ENCODE measurements at regions not wholly inside any gene's neighbourhood (a gene's known extent, or its start where the extent isn't known, plus 50 kb on each side); places are given as distances from the start of the nearest gene placed in this dataset.
"Not testable (repeated sequence)": the region's sequence is repeated elsewhere in the genome, so short reads cannot be mapped to it uniquely, and the experiment has no call there.

- in situ Hi-C loops (cut with HindIII; ENCODE audit: low sequenced_read_pairs): no loop called here
- no peak for TF ChIP-seq CTCF (IDR thresholded peaks at IDR 0.05; ENCODE audit: low read depth, low read length, missing control alignments)
- no peak overlapping the region for H3K4me3 ChIP-seq (ENCODE audit: low read depth, low read length)
- no peak for DNase-seq (ENCODE audit: low read depth)
Observed at GRCh38 chr12:17572250-17572649, 517.7 kb downstream of the RERGL start.

GRCh38 chr12:17571047-17571446, 518.9 kb downstream of the RERGL start:
- no peak for TF ChIP-seq CTCF (IDR thresholded peaks at IDR 0.05; ENCODE audit: low read depth, low read length, missing control alignments)
- no peak for DNase-seq (ENCODE audit: low read depth)
- H3K4me3 ChIP-seq (ENCODE audit: low read depth, low read length): no peak overlapping the region
- in situ Hi-C loops (cut with HindIII; ENCODE audit: low sequenced_read_pairs): no loop called here

DNA sequence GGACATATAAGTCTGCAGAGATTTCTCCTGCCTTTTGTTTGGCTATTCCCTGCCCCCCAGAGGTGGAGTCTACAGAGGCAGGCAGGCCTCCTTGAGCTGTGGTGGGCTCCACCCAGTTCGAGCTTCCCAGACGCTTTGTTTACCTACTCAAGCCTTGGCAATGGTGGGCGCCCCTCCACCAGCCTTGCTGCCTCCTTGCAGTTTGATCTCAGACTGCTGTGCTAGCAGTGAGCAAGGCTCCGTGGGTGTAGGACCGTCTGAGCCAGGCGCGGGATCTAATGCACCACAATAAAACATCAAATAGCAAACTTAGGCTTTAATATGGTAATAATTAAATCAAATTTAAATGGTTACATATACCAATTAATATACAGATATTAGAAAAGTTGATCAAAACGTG, 525.4 kb downstream of the RERGL start:
- DNase-seq (ENCODE audit: low read depth); H3K4me3 ChIP-seq (ENCODE audit: low read depth, low read length); in situ Hi-C loops (cut with HindIII; ENCODE audit: low sequenced_read_pairs): not testable (repeated sequence)

DNA sequence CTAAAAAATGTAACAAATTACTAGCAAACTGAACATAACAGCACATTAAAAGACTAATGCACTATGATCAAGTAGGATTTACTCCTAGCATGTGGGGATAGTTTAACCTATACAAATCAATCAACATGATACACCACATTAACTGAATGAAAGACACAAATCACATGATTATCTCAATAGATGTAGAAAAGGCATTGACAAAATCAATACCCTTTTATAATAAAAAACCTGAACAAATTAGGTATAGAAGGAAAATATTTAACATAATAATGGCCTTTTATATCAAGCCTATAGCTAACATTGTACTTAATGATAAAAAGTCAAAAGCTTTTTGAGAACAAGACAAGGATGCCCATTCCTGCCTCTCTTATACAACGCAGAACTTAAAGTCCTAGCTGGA, 540.0 kb downstream of the RERGL start:
- in situ Hi-C loops (cut with HindIII; ENCODE audit: low sequenced_read_pairs): loop anchor here (5.0 kb wide), 1 partner anchor 52 kb away; no protein-coding TSS in a partner anchor
- no peak for TF ChIP-seq CTCF (IDR thresholded peaks at IDR 0.05; ENCODE audit: low read depth, low read length, missing control alignments)
- H3K4me3 ChIP-seq (ENCODE audit: low read depth, low read length): no peak overlapping the region
- no peak for DNase-seq (ENCODE audit: low read depth)

DNA sequence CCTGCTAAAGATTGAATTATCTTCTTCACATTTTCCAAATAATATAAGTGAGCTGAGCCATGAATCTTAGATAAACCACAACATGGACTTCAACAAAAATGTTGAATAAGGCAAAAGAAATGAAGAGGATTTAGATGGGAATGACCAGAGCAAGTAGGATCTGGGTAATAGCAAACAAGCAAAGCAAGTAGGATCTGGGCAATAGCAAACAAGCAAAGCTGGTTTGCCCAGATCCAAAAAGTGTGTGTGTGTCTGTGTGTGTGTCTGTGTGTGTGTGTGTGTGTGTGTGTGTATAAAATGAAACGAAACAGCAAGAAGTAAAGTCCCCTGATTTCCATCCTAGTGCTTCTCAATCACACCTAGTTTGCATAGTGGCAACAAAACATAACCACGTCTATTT, 549.1 kb downstream of the RERGL start:
- no peak for DNase-seq (ENCODE audit: low read depth)
- in situ Hi-C loops (cut with HindIII; ENCODE audit: low sequenced_read_pairs): no loop called here
- no peak overlapping the region for H3K4me3 ChIP-seq (ENCODE audit: low read depth, low read length)
- TF ChIP-seq CTCF (IDR thresholded peaks at IDR 0.05; ENCODE audit: low read depth, low read length, missing control alignments): no peak

DNA sequence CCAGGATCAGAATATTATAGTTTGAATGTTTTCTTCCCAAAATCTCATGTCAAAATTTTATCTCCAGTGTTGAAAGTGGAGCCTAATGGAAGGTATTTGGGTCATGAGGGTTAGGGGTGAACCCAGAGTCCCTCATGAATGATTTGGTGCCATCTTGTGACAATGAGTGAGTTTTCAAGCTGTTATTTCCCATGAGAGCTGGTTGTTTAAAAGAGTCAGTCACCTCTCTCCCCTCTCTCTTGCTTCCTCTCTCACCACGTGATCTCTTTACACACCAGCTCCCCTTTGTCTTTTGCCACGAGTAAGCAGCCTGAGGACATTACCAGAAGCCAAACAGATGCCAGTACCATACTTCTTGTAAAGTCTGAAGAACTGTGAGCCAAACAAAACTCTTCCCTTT, 561.6 kb downstream of the RERGL start:
- TF ChIP-seq CTCF (IDR thresholded peaks at IDR 0.05; ENCODE audit: low read depth, low read length, missing control alignments): no peak
- in situ Hi-C loops (cut with HindIII; ENCODE audit: low sequenced_read_pairs): no loop called here
- no peak overlapping the region for H3K4me3 ChIP-seq (ENCODE audit: low read depth, low read length)
- DNase-seq (ENCODE audit: low read depth): no peak

- in situ Hi-C loops (cut with HindIII; ENCODE audit: low sequenced_read_pairs): no loop called here
- DNase-seq (ENCODE audit: low read depth): no peak
- no peak overlapping the region for H3K4me3 ChIP-seq (ENCODE audit: low read depth, low read length)
- TF ChIP-seq CTCF (IDR thresholded peaks at IDR 0.05; ENCODE audit: low read depth, low read length, missing control alignments): no peak
Observed at GRCh38 chr12:17527021-17527420, 563.0 kb downstream of the RERGL start.
